Psoas muscle (tissue), 7 donors: ENCODE measurements at regions not wholly inside any gene's neighbourhood (a gene's known extent, or its start where the extent isn't known, plus 50 kb on each side); places are given as distances from the start of the nearest gene placed in this dataset.

Experiments used
- ATAC-seq, 4 donors: fragments of 200-7000 bp; cut with Tn5 transposase; one replicate each; pipeline ENCODE4 v1.9.1; 2020; ENCODE audit warnings: moderate library complexity in 3 of 4, mild to moderate bottlenecking in 2 of 4
- DNase-seq, 2 donors: peaks; one replicate each; pipeline ENCODE4 v3.0.0-alpha.2; 2020
- H3K27ac ChIP-seq: fragments of 200-600 bp; one replicate; pipeline ENCODE4 v1.8.0; 2022
- H3K27me3 ChIP-seq, 3 donors: fragments of 200-600 bp in 1 of 3; one replicate each; pipeline versions ENCODE4 v1.6.1 to v1.8.0; 2013 to 2022; ENCODE audit warnings: low read length in 2 of 3, mild to moderate bottlenecking in 2 of 3, moderate library complexity in 1 of 3; ENCODE audit not compliant: insufficient read depth in 3 of 3
- H3K36me3 ChIP-seq, 2 donors: fragments of 200-600 bp in 1 of 2; one replicate each; pipeline versions ENCODE4 v1.6.1 to v1.8.0; 2013 to 2022; ENCODE audit warnings: low read depth in 1 of 2, mild to moderate bottlenecking in 1 of 2, moderate library complexity in 1 of 2; ENCODE audit not compliant: insufficient read depth in 1 of 2
- H3K4me1 ChIP-seq: fragments of 200-600 bp; one replicate; pipeline ENCODE4 v1.8.0; 2022
- H3K4me3 ChIP-seq: fragments of 200-600 bp; one replicate; pipeline ENCODE4 v1.8.0; 2022; ENCODE audit warnings: mild to moderate bottlenecking
- H3K9me3 ChIP-seq: fragments of 200-600 bp; one replicate; pipeline ENCODE4 v1.8.0; 2022
- CTCF ChIP-seq: fragments of 200-600 bp; IDR thresholded peaks from one replicate; pipeline ENCODE4 v1.8.0; 2022; ENCODE audit warnings: antibody characterized with exemption
- WGBS, 3 donors: extraction: QIAGEN DNeasy Blood & Tissue Kit; methylation state at CpG; one replicate each; pipeline versions ENCODE4 v1.1.6 to v1.1.7; 2013; 5-methylcytosine and 5-hydroxymethylcytosine counted together
- intact Hi-C, 2 donors: fragments of 100-400 bp; cut with DNase I; formaldehyde crosslinking; loops; one replicate each; pipeline versions ENCODE4 v1.11.0 to v1.14.2; 2022
- donor health status: healthy with polysubstance abuse.
- donor health status: DM: no; HTN: no; CAD: no; lungs with moderate emphysema.
- donor health status: Bipolar disorder and iron deficiency.
- donor health status: healthy.
- donor health status: DM: yes; HTN: yes; CAD: no.
- donor health status: DM: no; HTN: no; CAD: no.
- donor health status: DM: yes; HTN: yes; CAD: no.

- ATAC-seq (no peak), DNase-seq (no peak)
- H3K4me3 ChIP-seq: no peak overlapping the region
- TF ChIP-seq CTCF: no peak
- 46 to 64% (median 54%) methylated on average over 8 of the region's 8 CpGs for WGBS, 3 donors
- no peaks in the 10 kb centered on the region for H3K4me1 ChIP-seq
- intact Hi-C loops: no loop called here
- H3K27ac ChIP-seq: no peak overlapping the region
- peaks cover 0 to 32% (median 11%) of the 10 kb centered on the region in 3 donors for H3K27me3 ChIP-seq
- no peaks in the 10 kb centered on the region for H3K36me3 ChIP-seq
- no peaks in the 10 kb centered on the region for H3K9me3 ChIP-seq
Measured at GRCh38 chr20:57069442-57069841, 197.0 kb downstream of the BMP7 start.

GRCh38 chr20:57070296-57070695, 196.1 kb downstream of the BMP7 start:
- TF ChIP-seq CTCF: no peak
- Histone ChIP-seq H3K27ac (no peak overlapping the region), H3K4me3 (no peak overlapping the region), H3K36me3 (no peaks in the 10 kb centered on the region), H3K27me3 (peaks cover 0 to 27% (median 11%) of the 10 kb centered on the region in 3 donors), H3K9me3 (no peaks in the 10 kb centered on the region), H3K4me1 (no peaks in the 10 kb centered on the region)
- DNase-seq (no peak), ATAC-seq (no peak)
- 63 to 89% (median 87%) methylated on average over 1 of the region's 1 CpG for WGBS, 3 donors
- intact Hi-C loops: no loop called here

- TF ChIP-seq CTCF: no peak
Measured at GRCh38 chr20:57071283-57071731, 195.1 kb downstream of the BMP7 start.

GRCh38 chr20:57071954-57072583, 194.4 kb downstream of the BMP7 start:
- TF ChIP-seq CTCF: no peak
- H3K9me3 ChIP-seq: no peaks in the 10 kb centered on the region
- intact Hi-C loops: no loop called here
- peaks cover 0 to 27% (median 10%) of the 10 kb centered on the region in 3 donors for H3K27me3 ChIP-seq
- ATAC-seq (no peak), DNase-seq (no peak)
- no peak overlapping the region for H3K4me3 ChIP-seq
- WGBS, 3 donors: 44 to 50% (median 44%) methylated on average over 8 of the region's 8 CpGs
- H3K27ac ChIP-seq: no peak overlapping the region
- no peaks in the 10 kb centered on the region for H3K4me1 ChIP-seq
- no peaks in the 10 kb centered on the region for H3K36me3 ChIP-seq

More at GRCh38 chr20:57071283-57071731, 195.1 kb downstream of the BMP7 start:
- 9 to 16% (median 13%) methylated on average over 14 of the region's 14 CpGs for WGBS, 3 donors
- Histone ChIP-seq H3K27ac (no peak overlapping the region), H3K9me3 (no peaks in the 10 kb centered on the region), H3K27me3 (peaks cover 0 to 27% (median 8%) of the 10 kb centered on the region in 3 donors), H3K4me1 (no peaks in the 10 kb centered on the region), H3K4me3 (no peak overlapping the region), H3K36me3 (no peaks in the 10 kb centered on the region)
- intact Hi-C loops: no loop called here
- DNase-seq: no peak
- ATAC-seq: no peak

- Histone ChIP-seq H3K36me3 (no peaks in the 10 kb centered on the region), H3K27me3 (peaks cover 0 to 27% (median 10%) of the 10 kb centered on the region in 3 donors), H3K9me3 (peaks cover 10% of the 10 kb centered on the region), H3K4me3 (no peak overlapping the region), H3K4me1 (no peaks in the 10 kb centered on the region), H3K27ac (no peak overlapping the region)
- ATAC-seq: no peak
- intact Hi-C loops: no loop called here
- DNase-seq: no peak
- TF ChIP-seq CTCF: no peak
- 41 to 45% (median 44%) methylated on average over 8 of the region's 8 CpGs for WGBS, 3 donors
Measured at GRCh38 chr20:57073402-57073801, 193.0 kb downstream of the BMP7 start.
